PC-3 (cell line): ENCODE measurements at regions not wholly inside any gene's neighbourhood (a gene's known extent, or its start where the extent isn't known, plus 50 kb on each side); places are given as distances from the start of the nearest gene placed in this dataset.

Experiments
- CTCF ChIP-seq: fragments of 300-600 bp; sonication (generic); conservative IDR thresholded peaks from 2 replicates; pipeline ENCODE4 v1.5.1; 2017; ENCODE audit warnings: antibody characterized with exemption, low read depth, mild to moderate bottlenecking, low read length
- EZH2phosphoT487 ChIP-seq: fragments of 300-600 bp; sonication (generic); IDR thresholded peaks from 2 replicates; pipeline ENCODE4 v1.6.1; 2018; ENCODE audit warnings: mild to moderate bottlenecking, antibody characterized with exemption, low read length, borderline replicate concordance

- TF ChIP-seq CTCF = no peak
- no peak for TF ChIP-seq EZH2phosphoT487
These were observed 176.6 kb downstream of the ADAMTS15 start for GRCh38 chr11:130624971-130625544.
